ENCODE measurements at regions not wholly inside any gene's neighbourhood (a gene's known extent, or its start where the extent isn't known, plus 50 kb on each side); places are given as distances from the start of the nearest gene placed in this dataset.
"Not testable (repeated sequence)": the region's sequence is repeated elsewhere in the genome, so short reads cannot be mapped to it uniquely, and the experiment has no call there.

DNA sequence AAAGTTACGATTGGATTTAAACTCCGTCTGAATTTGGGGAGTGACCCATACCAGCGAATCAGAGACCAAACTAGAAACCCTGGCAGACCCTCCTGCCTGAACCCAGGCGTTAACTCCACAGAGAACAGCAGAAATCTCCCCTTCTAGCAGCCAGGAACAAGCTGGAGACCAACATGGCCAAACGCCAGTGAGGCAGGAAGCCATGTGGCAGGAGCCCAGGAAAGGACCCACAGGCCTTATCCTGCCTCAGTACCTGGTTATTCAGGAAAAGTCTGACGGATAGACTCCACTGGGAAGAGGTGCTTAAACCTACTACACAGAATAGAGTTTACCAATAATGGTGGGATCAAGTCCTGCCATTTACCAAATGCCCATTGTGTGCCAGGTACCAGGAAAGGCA, 106.6 kb downstream of the TRIM69 start:
- TF ChIP-seq, protein P1, sequence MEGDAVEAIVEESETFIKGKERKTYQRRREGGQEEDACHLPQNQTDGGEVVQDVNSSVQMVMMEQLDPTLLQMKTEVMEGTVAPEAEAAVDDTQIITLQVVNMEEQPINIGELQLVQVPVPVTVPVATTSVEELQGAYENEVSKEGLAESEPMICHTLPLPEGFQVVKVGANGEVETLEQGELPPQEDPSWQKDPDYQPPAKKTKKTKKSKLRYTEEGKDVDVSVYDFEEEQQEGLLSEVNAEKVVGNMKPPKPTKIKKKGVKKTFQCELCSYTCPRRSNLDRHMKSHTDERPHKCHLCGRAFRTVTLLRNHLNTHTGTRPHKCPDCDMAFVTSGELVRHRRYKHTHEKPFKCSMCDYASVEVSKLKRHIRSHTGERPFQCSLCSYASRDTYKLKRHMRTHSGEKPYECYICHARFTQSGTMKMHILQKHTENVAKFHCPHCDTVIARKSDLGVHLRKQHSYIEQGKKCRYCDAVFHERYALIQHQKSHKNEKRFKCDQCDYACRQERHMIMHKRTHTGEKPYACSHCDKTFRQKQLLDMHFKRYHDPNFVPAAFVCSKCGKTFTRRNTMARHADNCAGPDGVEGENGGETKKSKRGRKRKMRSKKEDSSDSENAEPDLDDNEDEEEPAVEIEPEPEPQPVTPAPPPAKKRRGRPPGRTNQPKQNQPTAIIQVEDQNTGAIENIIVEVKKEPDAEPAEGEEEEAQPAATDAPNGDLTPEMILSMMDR (IDR thresholded peaks at IDR 0.05; ENCODE audit: low read depth, low read length) = not testable (repeated sequence)
- TF ChIP-seq EZH2phosphoT487 (IDR thresholded peaks at IDR 0.05; ENCODE audit: low read depth) = not testable (repeated sequence)
